ENCODE measurements at regions not wholly inside any gene's neighbourhood (a gene's known extent, or its start where the extent isn't known, plus 50 kb on each side); places are given as distances from the start of the nearest gene placed in this dataset.

DNA sequence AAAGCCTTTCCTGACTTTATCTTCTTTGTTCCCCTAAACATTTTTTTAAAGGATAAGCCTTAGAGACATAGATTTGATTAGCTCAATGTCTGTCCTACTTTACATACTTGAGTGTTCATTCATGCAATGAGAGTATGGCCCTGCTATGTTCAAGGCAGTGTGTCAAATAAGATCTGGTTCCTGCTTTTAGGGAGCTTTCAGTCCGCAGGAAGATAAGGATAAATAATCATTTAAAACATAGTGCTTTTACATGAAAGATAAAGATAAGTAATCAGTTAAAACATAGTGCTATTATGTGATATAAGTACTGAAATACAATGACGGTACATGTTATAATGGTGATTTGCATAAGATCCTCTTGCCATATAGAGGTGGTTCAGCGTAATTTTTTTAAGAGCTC lies 378.3 kb upstream of the PRICKLE1 start:
- in situ Hi-C loops (cut with MboI) = no loop called here
- CTCF ChIA-PET = no interaction called here

DNA sequence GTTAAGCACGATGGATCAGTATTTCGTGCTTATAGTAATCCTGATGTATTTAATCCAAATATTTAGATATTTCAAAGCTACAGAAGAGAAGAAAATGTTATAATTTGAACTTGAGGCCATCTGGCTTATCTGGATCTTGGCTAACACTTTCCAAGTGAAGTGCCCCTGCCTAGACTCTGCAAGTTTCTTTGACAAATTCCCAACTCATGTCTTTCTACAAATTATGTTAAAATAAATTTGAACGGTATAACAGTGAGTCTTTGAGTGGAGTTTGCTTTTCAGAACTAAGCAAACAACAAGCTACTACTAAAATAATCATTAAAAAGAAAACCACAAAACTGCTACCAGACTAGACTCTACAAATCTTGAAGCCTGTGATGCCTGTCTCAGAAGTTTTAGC lies 374.4 kb upstream of the PRICKLE1 start:
- CTCF ChIA-PET = interaction anchor here (1.0 kb wide), 1 partner anchor 10 kb away, joined by 3 read pairs; no protein-coding TSS in a partner anchor
- FAIRE-seq (no peak), ATAC-seq (no peak), DNase-seq (ENCODE audit: low read depth, low spot score) (no peak)
- Histone ChIP-seq H3K27ac (ENCODE audit: control insufficient read depth, insufficient read depth) (no peak overlapping the region), H3K4me2 (ENCODE audit: control insufficient read depth, insufficient read depth) (no peak overlapping the region), H3K36me3 (ENCODE audit: control insufficient read depth in 2 of 2, insufficient read depth in 2 of 2, low read length in 1 of 2) (no peaks in the 10 kb centered on the region), H3K9me3 (replicated peaks; ENCODE audit: control insufficient read depth, insufficient read depth, low read length) (no peaks in the 10 kb centered on the region), H3K9ac (ENCODE audit: control insufficient read depth, insufficient read depth, low read length) (no peak overlapping the region), H3K4me1 (ENCODE audit: control insufficient read depth, insufficient read depth, low read length) (no peaks in the 10 kb centered on the region), H4K20me1 (ENCODE audit: control insufficient read depth, insufficient read depth) (no peaks in the 10 kb centered on the region), H3K79me2 (ENCODE audit: control insufficient read depth, insufficient read depth, low read length) (no peaks in the 10 kb centered on the region), H3K4me3 (no peak overlapping the region), H3K27me3 (replicated peaks in 1 of 2; ENCODE audit: control insufficient read depth in 2 of 2, insufficient read depth in 2 of 2, low read length in 1 of 2) (no peaks in the 10 kb centered on the region), H2AFZ (ENCODE audit: control insufficient read depth, low read depth, low read length) (no peak overlapping the region)
- in situ Hi-C loops (cut with MboI) (no loop called here), intact Hi-C loops (cut with micrococcal nuclease; ENCODE audit: unreplicated experiment) (no loop called here)
- POLR2A ChIA-PET = no interaction called here
- BruUV-seq (replicated peaks) = no TSS peak
- WGBS (ENCODE audit: insufficient coverage, insufficient replicate concordance, low lambda C conversion rate, missing lambda C conversion rate) = 21% methylated on average over 3 of the region's 3 CpGs
- RAD21 ChIA-PET (ENCODE audit: unreplicated experiment) = no interaction called here
- no peak for TF ChIP-seq POLR2AphosphoS2 (IDR thresholded peaks at IDR 0.05; ENCODE audit: low read depth, low read length)
- TF ChIP-seq GATAD2B (conservative IDR thresholded peaks at IDR 0.05; ENCODE audit: low read depth) = no peak
- TF ChIP-seq, protein P1, sequence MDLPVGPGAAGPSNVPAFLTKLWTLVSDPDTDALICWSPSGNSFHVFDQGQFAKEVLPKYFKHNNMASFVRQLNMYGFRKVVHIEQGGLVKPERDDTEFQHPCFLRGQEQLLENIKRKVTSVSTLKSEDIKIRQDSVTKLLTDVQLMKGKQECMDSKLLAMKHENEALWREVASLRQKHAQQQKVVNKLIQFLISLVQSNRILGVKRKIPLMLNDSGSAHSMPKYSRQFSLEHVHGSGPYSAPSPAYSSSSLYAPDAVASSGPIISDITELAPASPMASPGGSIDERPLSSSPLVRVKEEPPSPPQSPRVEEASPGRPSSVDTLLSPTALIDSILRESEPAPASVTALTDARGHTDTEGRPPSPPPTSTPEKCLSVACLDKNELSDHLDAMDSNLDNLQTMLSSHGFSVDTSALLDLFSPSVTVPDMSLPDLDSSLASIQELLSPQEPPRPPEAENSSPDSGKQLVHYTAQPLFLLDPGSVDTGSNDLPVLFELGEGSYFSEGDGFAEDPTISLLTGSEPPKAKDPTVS (IDR thresholded peaks at IDR 0.05; ENCODE audit: low read depth, low read length) = no peak
- TF ChIP-seq, protein P2, sequence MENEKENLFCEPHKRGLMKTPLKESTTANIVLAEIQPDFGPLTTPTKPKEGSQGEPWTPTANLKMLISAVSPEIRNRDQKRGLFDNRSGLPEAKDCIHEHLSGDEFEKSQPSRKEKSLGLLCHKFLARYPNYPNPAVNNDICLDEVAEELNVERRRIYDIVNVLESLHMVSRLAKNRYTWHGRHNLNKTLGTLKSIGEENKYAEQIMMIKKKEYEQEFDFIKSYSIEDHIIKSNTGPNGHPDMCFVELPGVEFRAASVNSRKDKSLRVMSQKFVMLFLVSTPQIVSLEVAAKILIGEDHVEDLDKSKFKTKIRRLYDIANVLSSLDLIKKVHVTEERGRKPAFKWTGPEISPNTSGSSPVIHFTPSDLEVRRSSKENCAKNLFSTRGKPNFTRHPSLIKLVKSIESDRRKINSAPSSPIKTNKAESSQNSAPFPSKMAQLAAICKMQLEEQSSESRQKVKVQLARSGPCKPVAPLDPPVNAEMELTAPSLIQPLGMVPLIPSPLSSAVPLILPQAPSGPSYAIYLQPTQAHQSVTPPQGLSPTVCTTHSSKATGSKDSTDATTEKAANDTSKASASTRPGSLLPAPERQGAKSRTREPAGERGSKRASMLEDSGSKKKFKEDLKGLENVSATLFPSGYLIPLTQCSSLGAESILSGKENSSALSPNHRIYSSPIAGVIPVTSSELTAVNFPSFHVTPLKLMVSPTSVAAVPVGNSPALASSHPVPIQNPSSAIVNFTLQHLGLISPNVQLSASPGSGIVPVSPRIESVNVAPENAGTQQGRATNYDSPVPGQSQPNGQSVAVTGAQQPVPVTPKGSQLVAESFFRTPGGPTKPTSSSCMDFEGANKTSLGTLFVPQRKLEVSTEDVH (IDR thresholded peaks at IDR 0.05; ENCODE audit: low read depth, partially characterized antibody) = no peak
- TF ChIP-seq ATF7 (IDR thresholded peaks at IDR 0.05; ENCODE audit: low read depth) = no peak
- TF ChIP-seq ZNF274 (IDR thresholded peaks at IDR 0.05; ENCODE audit: insufficient read depth, insufficient read length) = no peak
- TF ChIP-seq RAD51 (IDR thresholded peaks at IDR 0.05) = no peak
- TF ChIP-seq JUND (IDR thresholded peaks at IDR 0.05; ENCODE audit: low read depth, low read length) = no peak
- TF ChIP-seq, protein P3, sequence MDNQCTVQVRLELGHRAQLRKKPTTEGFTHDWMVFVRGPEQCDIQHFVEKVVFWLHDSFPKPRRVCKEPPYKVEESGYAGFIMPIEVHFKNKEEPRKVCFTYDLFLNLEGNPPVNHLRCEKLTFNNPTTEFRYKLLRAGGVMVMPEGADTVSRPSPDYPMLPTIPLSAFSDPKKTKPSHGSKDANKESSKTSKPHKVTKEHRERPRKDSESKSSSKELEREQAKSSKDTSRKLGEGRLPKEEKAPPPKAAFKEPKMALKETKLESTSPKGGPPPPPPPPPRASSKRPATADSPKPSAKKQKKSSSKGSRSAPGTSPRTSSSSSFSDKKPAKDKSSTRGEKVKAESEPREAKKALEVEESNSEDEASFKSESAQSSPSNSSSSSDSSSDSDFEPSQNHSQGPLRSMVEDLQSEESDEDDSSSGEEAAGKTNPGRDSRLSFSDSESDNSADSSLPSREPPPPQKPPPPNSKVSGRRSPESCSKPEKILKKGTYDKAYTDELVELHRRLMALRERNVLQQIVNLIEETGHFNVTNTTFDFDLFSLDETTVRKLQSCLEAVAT (IDR thresholded peaks at IDR 0.05) = no peak
- SMC1A ChIA-PET (ENCODE audit: uncharacterized antibody, unreplicated experiment) = interaction anchor here (0.8 kb wide), 1 partner anchor 317 kb away, joined by 3 read pairs; no protein-coding TSS in a partner anchor

More for the DNA sequence above, 378.3 kb upstream of the PRICKLE1 start:
- H3K9me3 ChIP-seq (replicated peaks; ENCODE audit: control insufficient read depth, insufficient read depth, low read length) = no peaks in the 10 kb centered on the region
- no peaks in the 10 kb centered on the region for H3K79me2 ChIP-seq (ENCODE audit: control insufficient read depth, insufficient read depth, low read length)
- intact Hi-C loops (cut with micrococcal nuclease; ENCODE audit: unreplicated experiment) = no loop called here
- H3K36me3 ChIP-seq (ENCODE audit: control insufficient read depth in 2 of 2, insufficient read depth in 2 of 2, low read length in 1 of 2) = no peaks in the 10 kb centered on the region
- BruUV-seq (replicated peaks) = no TSS peak
- H2AFZ ChIP-seq (ENCODE audit: control insufficient read depth, low read depth, low read length) = no peak overlapping the region
- H3K27me3 ChIP-seq (replicated peaks in 1 of 2; ENCODE audit: control insufficient read depth in 2 of 2, insufficient read depth in 2 of 2, low read length in 1 of 2) = no peaks in the 10 kb centered on the region
- H3K9ac ChIP-seq (ENCODE audit: control insufficient read depth, insufficient read depth, low read length) = no peak overlapping the region
- ChIA-PET SMC1A (ENCODE audit: uncharacterized antibody, unreplicated experiment) (no interaction called here), RAD21 (ENCODE audit: unreplicated experiment) (no interaction called here), POLR2A (no interaction called here)
- ATAC-seq (no peak), DNase-seq (ENCODE audit: low read depth, low spot score) (no peak), FAIRE-seq (no peak)
- H3K4me3 ChIP-seq = no peak overlapping the region
- TF ChIP-seq MXI1 (IDR thresholded peaks at IDR 0.05; ENCODE audit: low read depth, low read length) = no peak
- TF ChIP-seq TBL1XR1 (IDR thresholded peaks at IDR 0.05; ENCODE audit: low read depth, low read length) = no peak
- H3K27ac ChIP-seq (ENCODE audit: control insufficient read depth, insufficient read depth) = no peak overlapping the region
- H4K20me1 ChIP-seq (ENCODE audit: control insufficient read depth, insufficient read depth) = no peaks in the 10 kb centered on the region
- H3K4me2 ChIP-seq (ENCODE audit: control insufficient read depth, insufficient read depth) = no peak overlapping the region
- 30% methylated on average over 3 of the region's 3 CpGs for WGBS (ENCODE audit: insufficient coverage, insufficient replicate concordance, low lambda C conversion rate, missing lambda C conversion rate)
- H3K4me1 ChIP-seq (ENCODE audit: control insufficient read depth, insufficient read depth, low read length) = no peaks in the 10 kb centered on the region

Measured in GM12878 (cell line).